ENCODE measurements at regions not wholly inside any gene's neighbourhood (a gene's known extent, or its start where the extent isn't known, plus 50 kb on each side); places are given as distances from the start of the nearest gene placed in this dataset.

- no peak for TF ChIP-seq CTCF (IDR thresholded peaks at IDR 0.05)
- no peak for TF ChIP-seq POLR2A (IDR thresholded peaks at IDR 0.05)
Observed at GRCh38 chr7:110003827-110004226, 1087.1 kb upstream of the LRRN3 start.
